ENCODE measurements at regions not wholly inside any gene's neighbourhood (a gene's known extent, or its start where the extent isn't known, plus 50 kb on each side); places are given as distances from the start of the nearest gene placed in this dataset.

- TF ChIP-seq, protein P1, sequence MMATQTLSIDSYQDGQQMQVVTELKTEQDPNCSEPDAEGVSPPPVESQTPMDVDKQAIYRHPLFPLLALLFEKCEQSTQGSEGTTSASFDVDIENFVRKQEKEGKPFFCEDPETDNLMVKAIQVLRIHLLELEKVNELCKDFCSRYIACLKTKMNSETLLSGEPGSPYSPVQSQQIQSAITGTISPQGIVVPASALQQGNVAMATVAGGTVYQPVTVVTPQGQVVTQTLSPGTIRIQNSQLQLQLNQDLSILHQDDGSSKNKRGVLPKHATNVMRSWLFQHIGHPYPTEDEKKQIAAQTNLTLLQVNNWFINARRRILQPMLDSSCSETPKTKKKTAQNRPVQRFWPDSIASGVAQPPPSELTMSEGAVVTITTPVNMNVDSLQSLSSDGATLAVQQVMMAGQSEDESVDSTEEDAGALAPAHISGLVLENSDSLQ (IDR thresholded peaks at IDR 0.05): no peak
- no peak for TF ChIP-seq FOXM1 (IDR thresholded peaks at IDR 0.05; ENCODE audit: borderline replicate concordance)
- no peak for TF ChIP-seq SUZ12 (IDR thresholded peaks at IDR 0.05)
- no peak for TF ChIP-seq ARNT (IDR thresholded peaks at IDR 0.05)
- no peak for TF ChIP-seq LEF1 (IDR thresholded peaks at IDR 0.05; ENCODE audit: borderline replicate concordance)
- TF ChIP-seq FOXK2 (IDR thresholded peaks at IDR 0.05): no peak
- no peak for TF ChIP-seq SP1 (IDR thresholded peaks at IDR 0.05)
- no peak for TF ChIP-seq L3MBTL2 (conservative IDR thresholded peaks at IDR 0.05)
- TF ChIP-seq ELF4 (IDR thresholded peaks at IDR 0.05): no peak
- TF ChIP-seq BHLHE40 (IDR thresholded peaks at IDR 0.05; ENCODE audit: borderline replicate concordance): no peak
- no peak for TF ChIP-seq ZNF384 (IDR thresholded peaks at IDR 0.05)
- TF ChIP-seq TARDBP (IDR thresholded peaks at IDR 0.05): no peak
- TF ChIP-seq HDGF (IDR thresholded peaks at IDR 0.05; ENCODE audit: borderline replicate concordance): no peak
- TF ChIP-seq FOXA1 (IDR thresholded peaks at IDR 0.05): no peak
Observed at GRCh38 chr11:80412604-80413003, 971.8 kb upstream of the TENM4 start.
